GM12891 (cell line): ENCODE measurements at regions not wholly inside any gene's neighbourhood (a gene's known extent, or its start where the extent isn't known, plus 50 kb on each side); places are given as distances from the start of the nearest gene placed in this dataset.

ENCODE experiments used
- PAX5 ChIP-seq: IDR thresholded peaks from 2 replicates; pipeline ENCODE4 v1.6.1; 2011; ENCODE audit warnings: low read length, moderate library complexity, mild to moderate bottlenecking; ENCODE audit not compliant: insufficient read depth, severe bottlenecking
- POLR2A ChIP-seq: IDR thresholded peaks from 2 replicates; pipeline ENCODE4 v1.6.1; 2011; ENCODE audit warnings: low read depth, low read length, control low read depth
- POLR2AphosphoS5 ChIP-seq: IDR thresholded peaks from 2 replicates; pipeline ENCODE4 v1.6.1; 2011; ENCODE audit warnings: low read depth, low read length, control low read depth
- POU2F2 ChIP-seq: IDR thresholded peaks from 2 replicates; pipeline ENCODE4 v1.6.1; 2011; ENCODE audit warnings: low read depth, mild to moderate bottlenecking, control low read depth, low read length, moderate library complexity
- SPI1 ChIP-seq: IDR thresholded peaks from 2 replicates; pipeline ENCODE4 v1.6.1; 2011; ENCODE audit warnings: low read depth, low read length, control low read depth
- TAF1 ChIP-seq: IDR thresholded peaks from 2 replicates; pipeline ENCODE4 v1.6.1; 2011; ENCODE audit warnings: low read depth, low read length, control low read depth

DNA sequence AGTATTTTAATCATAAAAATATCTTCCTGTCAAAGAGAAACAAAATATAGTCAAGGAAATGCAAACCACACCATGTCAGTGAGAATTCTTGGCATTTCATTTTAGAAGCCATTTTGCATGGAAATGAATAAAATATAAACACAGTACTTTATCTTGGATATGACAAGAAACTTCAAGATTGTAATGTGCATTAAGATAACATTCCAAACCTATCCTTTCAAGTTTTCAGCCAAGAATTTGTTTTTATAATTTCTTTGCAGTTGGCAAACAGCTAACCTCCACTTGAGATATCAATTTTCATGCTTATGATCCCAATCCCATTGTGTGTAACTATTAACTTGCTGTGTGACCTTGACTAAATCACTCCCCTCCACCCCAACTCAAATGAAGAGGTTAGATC is 59.3 kb upstream of the WT1 start:
- TF ChIP-seq SPI1 (no peak), POLR2A (no peak), TAF1 (no peak), POLR2AphosphoS5 (no peak), PAX5 (no peak), POU2F2 (no peak)
